WTC11 (cell line): ENCODE measurements at regions not wholly inside any gene's neighbourhood (a gene's known extent, or its start where the extent isn't known, plus 50 kb on each side); places are given as distances from the start of the nearest gene placed in this dataset.

Experiments
- ETV6 ChIP-seq: sonication (generic); formaldehyde crosslinking; IDR thresholded peaks from 2 replicates; pipeline ENCODE4 v1.8.1; 2022; ENCODE audit warnings: mild to moderate bottlenecking, missing genetic modification reagents
- HMGXB4 ChIP-seq: sonication (generic); formaldehyde crosslinking; IDR thresholded peaks from 2 replicates; pipeline ENCODE4 v1.8.1; 2023; ENCODE audit warnings: mild to moderate bottlenecking, moderate library complexity, missing genetic modification reagents
- KAT7 ChIP-seq: sonication (generic); formaldehyde crosslinking; IDR thresholded peaks from 2 replicates; pipeline ENCODE4 v1.8.1; 2023; ENCODE audit warnings: missing genetic modification reagents, mild to moderate bottlenecking, borderline replicate concordance
- NR2C2 ChIP-seq: sonication (generic); formaldehyde crosslinking; IDR thresholded peaks from 2 replicates; pipeline ENCODE4 v1.8.0; 2022; ENCODE audit warnings: mild to moderate bottlenecking, missing genetic modification reagents
- PREB ChIP-seq: sonication (generic); formaldehyde crosslinking; IDR thresholded peaks from 2 replicates; pipeline ENCODE4 v1.8.1; 2022; ENCODE audit warnings: mild to moderate bottlenecking, missing genetic modification reagents, moderate library complexity, borderline replicate concordance
- USF1 ChIP-seq: sonication (generic); formaldehyde crosslinking; IDR thresholded peaks from 2 replicates; pipeline ENCODE4 v1.8.0; 2022; ENCODE audit warnings: mild to moderate bottlenecking, missing genetic modification reagents
- ZNF317 ChIP-seq: sonication (generic); formaldehyde crosslinking; IDR thresholded peaks from 2 replicates; pipeline ENCODE4 v1.8.1; 2023; ENCODE audit warnings: low read depth, mild to moderate bottlenecking, moderate library complexity, missing genetic modification reagents, borderline replicate concordance
- TF ChIP-seq, protein P1 (sequence below): fragments of 200-600 bp; IDR thresholded peaks from 2 replicates; pipeline ENCODE4 v1.8.0; 2022; ENCODE audit warnings: antibody characterized with exemption
- TF ChIP-seq, protein P2 (sequence below): sonication (generic); formaldehyde crosslinking; IDR thresholded peaks from 2 replicates; pipeline ENCODE4 v1.8.0; 2023; ENCODE audit warnings: missing genetic modification reagents
- TF ChIP-seq, protein P3 (sequence below): sonication (generic); formaldehyde crosslinking; IDR thresholded peaks from 2 replicates; pipeline ENCODE4 v1.8.1; 2023; ENCODE audit warnings: mild to moderate bottlenecking, missing genetic modification reagents

- TF ChIP-seq PREB (CRISPR knock-in tag) (no peak), USF1 (no peak), NR2C2 (CRISPR knock-in tag) (no peak), KAT7 (no peak), ETV6 (CRISPR knock-in tag) (no peak), ZNF317 (no peak), HMGXB4 (CRISPR knock-in tag) (no peak)
- TF ChIP-seq, protein P1, sequence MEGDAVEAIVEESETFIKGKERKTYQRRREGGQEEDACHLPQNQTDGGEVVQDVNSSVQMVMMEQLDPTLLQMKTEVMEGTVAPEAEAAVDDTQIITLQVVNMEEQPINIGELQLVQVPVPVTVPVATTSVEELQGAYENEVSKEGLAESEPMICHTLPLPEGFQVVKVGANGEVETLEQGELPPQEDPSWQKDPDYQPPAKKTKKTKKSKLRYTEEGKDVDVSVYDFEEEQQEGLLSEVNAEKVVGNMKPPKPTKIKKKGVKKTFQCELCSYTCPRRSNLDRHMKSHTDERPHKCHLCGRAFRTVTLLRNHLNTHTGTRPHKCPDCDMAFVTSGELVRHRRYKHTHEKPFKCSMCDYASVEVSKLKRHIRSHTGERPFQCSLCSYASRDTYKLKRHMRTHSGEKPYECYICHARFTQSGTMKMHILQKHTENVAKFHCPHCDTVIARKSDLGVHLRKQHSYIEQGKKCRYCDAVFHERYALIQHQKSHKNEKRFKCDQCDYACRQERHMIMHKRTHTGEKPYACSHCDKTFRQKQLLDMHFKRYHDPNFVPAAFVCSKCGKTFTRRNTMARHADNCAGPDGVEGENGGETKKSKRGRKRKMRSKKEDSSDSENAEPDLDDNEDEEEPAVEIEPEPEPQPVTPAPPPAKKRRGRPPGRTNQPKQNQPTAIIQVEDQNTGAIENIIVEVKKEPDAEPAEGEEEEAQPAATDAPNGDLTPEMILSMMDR = no peak
- TF ChIP-seq, protein P2, sequence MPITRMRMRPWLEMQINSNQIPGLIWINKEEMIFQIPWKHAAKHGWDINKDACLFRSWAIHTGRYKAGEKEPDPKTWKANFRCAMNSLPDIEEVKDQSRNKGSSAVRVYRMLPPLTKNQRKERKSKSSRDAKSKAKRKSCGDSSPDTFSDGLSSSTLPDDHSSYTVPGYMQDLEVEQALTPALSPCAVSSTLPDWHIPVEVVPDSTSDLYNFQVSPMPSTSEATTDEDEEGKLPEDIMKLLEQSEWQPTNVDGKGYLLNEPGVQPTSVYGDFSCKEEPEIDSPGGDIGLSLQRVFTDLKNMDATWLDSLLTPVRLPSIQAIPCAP (CRISPR knock-in tag) = no peak
- TF ChIP-seq, protein P3, sequence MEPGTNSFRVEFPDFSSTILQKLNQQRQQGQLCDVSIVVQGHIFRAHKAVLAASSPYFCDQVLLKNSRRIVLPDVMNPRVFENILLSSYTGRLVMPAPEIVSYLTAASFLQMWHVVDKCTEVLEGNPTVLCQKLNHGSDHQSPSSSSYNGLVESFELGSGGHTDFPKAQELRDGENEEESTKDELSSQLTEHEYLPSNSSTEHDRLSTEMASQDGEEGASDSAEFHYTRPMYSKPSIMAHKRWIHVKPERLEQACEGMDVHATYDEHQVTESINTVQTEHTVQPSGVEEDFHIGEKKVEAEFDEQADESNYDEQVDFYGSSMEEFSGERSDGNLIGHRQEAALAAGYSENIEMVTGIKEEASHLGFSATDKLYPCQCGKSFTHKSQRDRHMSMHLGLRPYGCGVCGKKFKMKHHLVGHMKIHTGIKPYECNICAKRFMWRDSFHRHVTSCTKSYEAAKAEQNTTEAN (CRISPR knock-in tag) = no peak
These were observed 67.8 kb downstream of the PTGR3 start for GRCh38 chr18:75141166-75141565.
